ENCODE measurements at regions not wholly inside any gene's neighbourhood (a gene's known extent, or its start where the extent isn't known, plus 50 kb on each side); places are given as distances from the start of the nearest gene placed in this dataset.

GRCh38 chr17:77403854-77404253, 263.1 kb downstream of the SEC14L1 start:
- Histone ChIP-seq H3K4me3 (ENCODE audit: low read depth, low read length) (peak overlapping the region; percentile 29), H3K27me3 (ENCODE audit: control insufficient read depth, insufficient read depth, low read length) (no peaks in the 10 kb centered on the region), H3K36me3 (ENCODE audit: control insufficient read depth, insufficient read depth, low read length) (peaks cover 13% of the 10 kb centered on the region), H3K4me1 (ENCODE audit: control insufficient read depth, insufficient read depth, low read length, poor library complexity, severe bottlenecking) (peaks cover 97% of the 10 kb centered on the region), H3K9me3 (ENCODE audit: control insufficient read depth in 2 of 2, low read length in 2 of 2) (no peaks in the 10 kb centered on the region), H3K27ac (ENCODE audit: insufficient read depth, low read length, poor library complexity, severe bottlenecking) (peak overlapping the region; percentile 89)
- no peak for ATAC-seq (ENCODE audit: low read depth in 2 of 2)
- peaks cover 6 to 91% (median 59%) of the 10 kb centered on the region in 4 donors for H3K4me1 Mint-ChIP-seq
- H3K4me3 Mint-ChIP-seq, result peak overlapping the region; percentile 96 to 99 (median 99)
- H3K27ac Mint-ChIP-seq, result peak overlapping the region; percentile 96 to 100 (median 97)
- DNase-seq, result no peak
- H3K27me3 Mint-ChIP-seq, result peaks cover 6% of the 10 kb centered on the region
- peaks cover 19% of the 10 kb centered on the region for H3K36me3 Mint-ChIP-seq
- no peaks in the 10 kb centered on the region for H3K9me3 Mint-ChIP-seq

- Mint-ChIP-seq H3K4me3 (peak overlapping the region; percentile 96 to 99 (median 99)), H3K36me3 (peaks cover 19% of the 10 kb centered on the region), H3K27ac (peak overlapping the region; percentile 96 to 100 (median 97)), H3K27me3 (peaks cover 6% of the 10 kb centered on the region), H3K9me3 (no peaks in the 10 kb centered on the region), H3K4me1 (peaks cover 6 to 90% (median 52%) of the 10 kb centered on the region in 4 donors)
- peak overlapping the region; percentile 91 for H3K4me3 ChIP-seq (ENCODE audit: low read depth, low read length)
- peaks cover 12% of the 10 kb centered on the region for H3K36me3 ChIP-seq (ENCODE audit: control insufficient read depth, insufficient read depth, low read length)
- peak overlapping the region; percentile 89 for H3K27ac ChIP-seq (ENCODE audit: insufficient read depth, low read length, poor library complexity, severe bottlenecking)
- no peaks in the 10 kb centered on the region for H3K9me3 ChIP-seq (ENCODE audit: control insufficient read depth in 2 of 2, low read length in 2 of 2)
- DNase-seq, result peak; percentile 69 to 95 (median 86)
- H3K27me3 ChIP-seq (ENCODE audit: control insufficient read depth, insufficient read depth, low read length), result no peaks in the 10 kb centered on the region
- peak; percentile 87 to 88 for ATAC-seq (ENCODE audit: low read depth in 2 of 2)
- peaks cover 97% of the 10 kb centered on the region for H3K4me1 ChIP-seq (ENCODE audit: control insufficient read depth, insufficient read depth, low read length, poor library complexity, severe bottlenecking)
These were observed 264.2 kb downstream of the SEC14L1 start for GRCh38 chr17:77404812-77405581.

- Mint-ChIP-seq H3K27ac (peak overlapping the region; percentile 96 to 100 (median 97)), H3K4me3 (peak overlapping the region; percentile 96 to 99 (median 99)), H3K27me3 (peaks cover 6% of the 10 kb centered on the region), H3K9me3 (no peaks in the 10 kb centered on the region), H3K4me1 (peaks cover 6 to 90% (median 53%) of the 10 kb centered on the region in 4 donors), H3K36me3 (peaks cover 23% of the 10 kb centered on the region)
- peak overlapping the region; percentile 91 for H3K4me3 ChIP-seq (ENCODE audit: low read depth, low read length)
- H3K9me3 ChIP-seq (ENCODE audit: control insufficient read depth in 2 of 2, low read length in 2 of 2), result no peaks in the 10 kb centered on the region
- H3K36me3 ChIP-seq (ENCODE audit: control insufficient read depth, insufficient read depth, low read length), result peaks cover 12% of the 10 kb centered on the region
- peaks cover 95% of the 10 kb centered on the region for H3K4me1 ChIP-seq (ENCODE audit: control insufficient read depth, insufficient read depth, low read length, poor library complexity, severe bottlenecking)
- ATAC-seq (ENCODE audit: low read depth in 2 of 2) (no peak), DNase-seq (peak in 2 of 3 donors; percentile 28 to 41)
- H3K27ac ChIP-seq (ENCODE audit: insufficient read depth, low read length, poor library complexity, severe bottlenecking), result peak overlapping the region; percentile 89
- H3K27me3 ChIP-seq (ENCODE audit: control insufficient read depth, insufficient read depth, low read length), result no peaks in the 10 kb centered on the region
These were observed 265.3 kb downstream of the SEC14L1 start for GRCh38 chr17:77405867-77406732.

GRCh38 chr17:77407321-77408277, 266.8 kb downstream of the SEC14L1 start:
- peak overlapping the region; percentile 91 for H3K4me3 ChIP-seq (ENCODE audit: low read depth, low read length)
- Mint-ChIP-seq H3K9me3 (no peaks in the 10 kb centered on the region), H3K4me3 (peak overlapping the region; percentile 56 to 99 (median 99))

GRCh38 chr17:77408284-77408683, 267.5 kb downstream of the SEC14L1 start:
- DNase-seq (no peak), ATAC-seq (ENCODE audit: low read depth in 2 of 2) (no peak)
- Histone ChIP-seq H3K4me3 (ENCODE audit: low read depth, low read length) (no peak overlapping the region), H3K27ac (ENCODE audit: insufficient read depth, low read length, poor library complexity, severe bottlenecking) (peak overlapping the region; percentile 89), H3K9me3 (ENCODE audit: control insufficient read depth in 2 of 2, low read length in 2 of 2) (no peaks in the 10 kb centered on the region), H3K36me3 (ENCODE audit: control insufficient read depth, insufficient read depth, low read length) (peaks cover 5% of the 10 kb centered on the region), H3K4me1 (ENCODE audit: control insufficient read depth, insufficient read depth, low read length, poor library complexity, severe bottlenecking) (peaks cover 77% of the 10 kb centered on the region), H3K27me3 (ENCODE audit: control insufficient read depth, insufficient read depth, low read length) (no peaks in the 10 kb centered on the region)
- peaks cover 34% of the 10 kb centered on the region for H3K36me3 Mint-ChIP-seq
- peak overlapping the region; percentile 56 to 99 (median 82) for H3K4me3 Mint-ChIP-seq
- H3K27me3 Mint-ChIP-seq, result peaks cover 6% of the 10 kb centered on the region
- no peaks in the 10 kb centered on the region for H3K9me3 Mint-ChIP-seq
- peaks cover 11 to 93% (median 54%) of the 10 kb centered on the region in 4 donors for H3K4me1 Mint-ChIP-seq
- H3K27ac Mint-ChIP-seq, result peak overlapping the region; percentile 89 to 96 (median 93)

More at GRCh38 chr17:77407321-77408277, 266.8 kb downstream of the SEC14L1 start:
- ATAC-seq (ENCODE audit: low read depth in 2 of 2) (no peak), DNase-seq (no peak)
- Histone ChIP-seq H3K36me3 (ENCODE audit: control insufficient read depth, insufficient read depth, low read length) (peaks cover 7% of the 10 kb centered on the region), H3K27me3 (ENCODE audit: control insufficient read depth, insufficient read depth, low read length) (no peaks in the 10 kb centered on the region), H3K9me3 (ENCODE audit: control insufficient read depth in 2 of 2, low read length in 2 of 2) (no peaks in the 10 kb centered on the region), H3K4me1 (ENCODE audit: control insufficient read depth, insufficient read depth, low read length, poor library complexity, severe bottlenecking) (peaks cover 84% of the 10 kb centered on the region), H3K27ac (ENCODE audit: insufficient read depth, low read length, poor library complexity, severe bottlenecking) (peak overlapping the region; percentile 89)
- Mint-ChIP-seq H3K27ac (peak overlapping the region; percentile 93 to 96 (median 95)), H3K36me3 (peaks cover 27% of the 10 kb centered on the region), H3K4me1 (peaks cover 6 to 93% (median 53%) of the 10 kb centered on the region in 4 donors), H3K27me3 (peaks cover 6% of the 10 kb centered on the region)

GRCh38 chr17:77409282-77410161, 268.8 kb downstream of the SEC14L1 start:
- DNase-seq (peak in 2 of 3 donors; percentile 40 to 79), ATAC-seq (ENCODE audit: low read depth in 2 of 2) (peak in 1 of 2 donors; percentile 40)
- Histone ChIP-seq H3K9me3 (ENCODE audit: control insufficient read depth in 2 of 2, low read length in 2 of 2) (no peaks in the 10 kb centered on the region), H3K27ac (ENCODE audit: insufficient read depth, low read length, poor library complexity, severe bottlenecking) (peak overlapping the region; percentile 73), H3K36me3 (ENCODE audit: control insufficient read depth, insufficient read depth, low read length) (peaks cover 3% of the 10 kb centered on the region), H3K4me3 (ENCODE audit: low read depth, low read length) (no peak overlapping the region), H3K27me3 (ENCODE audit: control insufficient read depth, insufficient read depth, low read length) (no peaks in the 10 kb centered on the region), H3K4me1 (ENCODE audit: control insufficient read depth, insufficient read depth, low read length, poor library complexity, severe bottlenecking) (peaks cover 64% of the 10 kb centered on the region)
- Mint-ChIP-seq H3K27ac (peak overlapping the region; percentile 86 to 96 (median 94)), H3K9me3 (no peaks in the 10 kb centered on the region), H3K27me3 (peaks cover 6% of the 10 kb centered on the region), H3K36me3 (peaks cover 32% of the 10 kb centered on the region), H3K4me1 (peaks cover 11 to 89% (median 47%) of the 10 kb centered on the region in 4 donors), H3K4me3 (peak overlapping the region; percentile 21 to 78 (median 65))
